HG02870 (cell line): ENCODE measurements at regions not wholly inside any gene's neighbourhood (a gene's known extent, or its start where the extent isn't known, plus 50 kb on each side); places are given as distances from the start of the nearest gene placed in this dataset.
"Not testable (repeated sequence)": the region's sequence is repeated elsewhere in the genome, so short reads cannot be mapped to it uniquely, and the experiment has no call there.

ENCODE experiments used
- ATAC-seq: cut with Tn5 transposase; IDR thresholded peaks from one replicate; pipeline ENCODE4 v1.9.1; 2021; ENCODE audit warnings: mild to moderate bottlenecking, moderate library complexity; ENCODE audit not compliant: unreplicated experiment

DNA sequence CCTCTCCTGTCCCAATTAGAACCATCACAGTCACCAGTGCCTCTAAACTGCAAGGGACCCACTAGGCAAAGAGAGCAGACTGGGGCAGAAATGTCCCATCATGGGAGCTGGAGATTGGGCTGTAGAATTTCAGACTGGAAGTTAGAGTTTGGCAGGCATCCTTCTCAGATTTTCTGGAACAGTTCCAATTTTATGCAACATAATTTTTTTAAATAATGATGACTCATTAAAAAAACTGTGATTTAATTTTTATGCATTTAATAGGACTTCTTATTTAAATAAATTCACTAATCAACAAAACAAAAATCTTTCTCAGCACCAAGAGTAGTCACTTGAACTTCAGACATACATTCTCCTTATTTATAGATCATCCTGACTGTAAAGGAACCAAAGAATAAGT, 84.6 kb upstream of the SLC7A14 start:
- no peak for ATAC-seq

DNA sequence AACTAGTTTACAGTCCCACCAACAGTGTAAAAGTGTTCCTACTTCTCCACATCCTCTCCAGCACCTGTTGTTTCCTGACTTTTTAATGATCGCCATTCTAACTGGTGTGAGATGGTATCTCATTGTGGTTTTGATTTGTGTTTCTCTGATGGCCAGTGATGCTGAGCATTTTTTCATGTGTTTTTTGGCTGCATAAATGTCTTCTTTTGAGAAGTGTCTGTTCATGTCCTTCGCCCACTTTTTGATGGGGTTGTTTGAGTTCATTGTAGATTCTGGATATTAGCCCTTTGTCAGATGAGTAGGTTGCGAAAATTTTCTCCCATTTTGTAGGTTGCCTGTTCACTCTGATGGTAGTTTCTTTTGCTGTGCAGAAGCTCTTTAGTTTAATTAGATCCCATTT, 77.1 kb upstream of the SLC7A14 start:
- ATAC-seq: not testable (repeated sequence)

DNA sequence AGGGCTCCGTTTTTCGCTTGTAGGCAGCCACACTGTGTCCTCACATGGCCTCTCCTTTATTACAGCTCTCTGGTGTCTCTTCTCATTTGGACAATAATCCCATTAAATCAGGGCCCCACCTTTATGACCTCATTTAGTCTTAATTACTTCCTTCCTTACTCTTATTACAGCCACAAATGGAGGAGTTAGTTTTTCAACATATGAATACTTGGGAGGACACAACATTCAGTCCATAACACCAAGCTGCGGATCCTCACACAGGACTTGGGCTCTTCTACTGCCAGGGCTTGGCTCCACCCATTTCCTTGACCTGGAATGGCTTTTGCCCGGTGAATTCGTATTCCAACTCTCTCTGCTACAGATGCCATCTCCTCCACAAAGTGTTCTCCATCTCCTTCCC, 74.3 kb upstream of the SLC7A14 start:
- no peak for ATAC-seq

DNA sequence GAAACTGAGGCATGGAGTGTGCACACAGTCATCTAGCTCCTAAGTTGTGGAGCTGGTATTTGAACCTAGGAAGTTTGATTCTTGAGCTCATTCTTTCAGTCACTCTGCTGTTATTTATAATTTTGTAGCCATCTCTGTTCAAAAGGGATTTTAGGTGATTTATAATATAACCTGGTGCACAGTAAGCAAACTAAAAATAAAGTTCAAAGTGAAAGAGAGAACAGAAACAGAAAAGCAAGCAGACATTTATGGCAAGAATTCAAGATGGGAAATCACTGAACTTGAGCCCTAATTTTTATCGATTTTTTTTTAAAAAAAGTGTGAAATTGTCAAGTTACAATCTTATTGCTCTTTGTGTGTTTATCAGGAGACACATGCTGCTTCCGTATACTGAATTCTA, 71.4 kb upstream of the SLC7A14 start:
- ATAC-seq: no peak

DNA sequence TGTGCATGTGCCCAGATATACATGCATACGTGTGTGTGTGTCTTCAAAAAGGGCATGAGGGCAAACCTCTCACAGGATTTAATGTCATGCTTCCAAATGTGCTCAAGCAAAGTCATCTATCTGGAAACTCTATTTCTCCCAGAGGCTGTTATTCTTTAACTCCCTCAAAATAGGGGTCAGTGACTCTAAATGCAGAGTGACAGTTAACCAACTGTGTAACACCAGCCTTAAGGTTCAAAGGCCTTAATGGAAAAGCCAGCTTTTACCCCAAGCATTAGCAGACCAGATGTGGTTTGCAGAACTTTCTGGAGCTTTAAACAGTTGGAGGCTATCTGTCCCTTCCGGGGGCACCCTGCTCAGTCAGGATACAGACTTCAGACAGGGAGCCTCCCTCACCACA, 70.4 kb upstream of the SLC7A14 start:
- ATAC-seq: no peak

DNA sequence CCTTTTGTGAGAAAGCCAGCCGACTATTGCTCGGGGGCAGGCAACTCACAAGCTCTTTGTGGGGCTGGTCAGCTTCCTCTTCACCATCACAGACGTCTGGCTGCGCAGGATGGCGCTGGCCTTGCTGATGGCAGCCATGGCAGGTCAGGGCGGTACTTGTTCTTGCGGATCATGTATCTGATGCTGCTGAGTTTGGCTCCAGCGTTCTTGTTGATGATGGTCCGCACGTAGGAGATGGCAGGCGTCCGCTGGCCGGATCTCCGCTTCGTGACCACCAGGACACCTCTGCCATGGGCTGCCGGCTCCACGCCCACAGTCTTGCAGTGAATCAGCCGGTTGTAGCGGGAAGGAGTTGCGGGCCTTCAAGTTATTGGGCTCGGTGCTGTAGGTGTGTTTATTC, 67.9 kb upstream of the SLC7A14 start:
- ATAC-seq: no peak

DNA sequence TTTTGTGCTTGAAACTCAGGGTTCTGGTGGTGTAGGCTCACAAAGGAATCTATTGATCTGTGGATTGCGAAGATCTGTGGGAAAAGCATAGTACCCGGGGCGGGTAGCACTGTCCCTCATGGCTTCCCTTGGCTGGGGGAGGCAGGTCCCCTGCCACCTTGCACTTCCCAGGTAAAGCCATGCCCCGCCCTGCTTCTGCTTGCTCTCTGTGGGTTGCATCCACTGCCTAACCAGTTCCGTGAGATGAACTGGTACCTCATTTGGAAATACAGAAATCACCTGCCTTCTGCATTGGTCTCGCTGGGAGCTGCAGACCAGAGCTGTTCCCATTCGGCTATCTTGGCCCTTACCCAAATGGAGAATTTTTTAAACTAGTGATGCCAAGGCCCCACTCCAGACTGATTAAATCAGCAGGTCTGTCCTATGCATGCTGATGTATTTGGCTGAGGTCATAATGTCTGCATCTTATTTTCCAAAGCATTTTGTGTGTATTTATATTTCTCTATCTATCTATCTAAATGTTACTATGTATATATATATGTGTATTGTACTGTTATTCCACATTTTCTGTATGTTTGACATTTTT, 65.5 kb upstream of the SLC7A14 start:
- no peak for ATAC-seq

DNA sequence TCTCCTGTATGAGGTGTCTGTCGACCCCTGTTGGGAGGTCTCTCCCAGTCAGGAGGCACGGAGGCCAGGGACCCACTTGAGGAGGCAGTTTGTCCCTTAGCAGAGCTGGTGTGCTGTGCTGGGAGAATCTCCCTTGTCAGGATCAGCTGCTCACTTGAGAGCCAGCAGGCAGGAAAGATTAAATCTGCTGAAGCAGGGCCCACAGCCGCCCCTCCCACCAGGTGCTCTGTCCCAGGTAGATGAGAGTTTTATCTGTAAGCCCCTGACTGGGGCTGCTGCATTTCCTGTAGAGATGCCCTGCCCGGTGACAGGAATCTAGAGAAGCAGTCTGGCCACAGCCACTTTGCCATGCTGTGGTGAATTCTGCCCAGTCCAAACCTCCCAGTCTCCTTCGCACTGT, 64.7 kb upstream of the SLC7A14 start:
- ATAC-seq: not testable (repeated sequence)

DNA sequence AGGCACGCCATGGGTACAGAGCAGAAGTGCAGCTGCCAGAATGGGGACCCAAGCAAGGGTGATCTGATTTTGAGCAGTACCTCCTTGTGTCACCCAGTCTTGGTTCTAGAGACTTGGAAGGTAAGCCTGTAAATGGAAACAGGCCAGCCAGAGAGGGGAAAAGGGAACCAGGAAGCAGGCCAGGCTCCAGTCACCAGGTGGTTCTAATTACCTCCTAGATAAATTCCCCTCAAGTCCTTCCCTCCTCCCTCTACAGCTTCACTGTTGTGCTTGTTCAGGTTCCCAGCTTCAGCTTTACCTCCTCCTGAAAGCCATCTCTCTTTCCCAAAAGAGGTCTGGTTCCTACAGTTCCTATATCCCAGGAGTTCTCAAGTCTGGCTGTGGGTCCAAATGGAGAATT, 58.8 kb upstream of the SLC7A14 start:
- no peak for ATAC-seq

DNA sequence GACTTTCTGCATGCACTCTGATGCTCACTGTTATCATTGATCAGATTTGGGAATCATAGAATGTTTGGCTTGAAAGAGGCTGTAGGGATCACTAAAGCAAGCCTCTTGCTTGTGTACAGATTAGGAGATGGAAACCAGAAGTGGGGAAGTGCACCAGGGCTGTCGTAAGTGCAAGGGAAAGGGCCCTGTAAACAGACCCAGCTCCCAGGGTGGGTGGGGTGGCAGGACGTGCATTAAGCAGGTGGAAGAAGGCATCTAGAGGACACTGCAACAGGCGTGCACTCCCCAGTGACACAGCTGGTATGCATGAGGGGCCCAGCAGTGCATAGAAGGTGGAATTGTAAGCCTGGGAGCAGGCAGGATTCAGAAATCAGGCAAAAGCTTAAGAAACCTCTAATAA, 58.0 kb upstream of the SLC7A14 start:
- ATAC-seq: no peak

DNA sequence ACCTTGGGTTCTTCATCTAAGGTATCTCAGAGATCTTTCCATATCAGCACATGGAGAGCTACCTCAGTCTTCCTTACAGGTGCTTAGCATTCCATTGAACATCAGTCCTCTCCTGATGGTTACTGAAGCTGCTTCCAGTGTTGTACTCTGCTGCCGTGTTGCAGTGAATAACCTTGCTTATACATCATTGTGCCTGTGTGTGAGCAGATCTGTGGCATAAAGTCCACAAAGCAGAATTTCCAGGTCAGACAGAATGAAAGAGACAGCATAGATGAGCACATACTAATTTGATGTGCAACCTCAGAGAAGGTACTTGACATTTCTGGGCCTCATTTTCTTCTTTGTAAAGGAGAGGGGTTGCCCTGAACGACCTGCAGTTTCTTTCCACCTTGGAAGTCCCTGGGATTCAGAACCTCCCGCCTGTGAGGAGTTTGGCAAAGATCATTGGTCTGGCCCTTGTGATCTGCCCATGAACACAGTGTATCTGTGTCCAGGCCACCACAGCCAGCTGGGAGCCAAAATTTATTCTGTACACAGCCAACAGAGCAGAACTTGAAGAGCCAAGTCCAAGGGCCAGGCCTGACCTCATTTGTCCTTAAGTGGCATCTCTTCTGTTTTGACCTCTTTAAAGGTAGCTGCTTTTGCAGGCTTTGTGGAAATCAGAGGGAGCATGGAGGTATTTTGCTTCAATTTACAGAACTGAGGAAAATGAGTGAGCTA, 57.2 kb upstream of the SLC7A14 start:
- ATAC-seq: no peak

DNA sequence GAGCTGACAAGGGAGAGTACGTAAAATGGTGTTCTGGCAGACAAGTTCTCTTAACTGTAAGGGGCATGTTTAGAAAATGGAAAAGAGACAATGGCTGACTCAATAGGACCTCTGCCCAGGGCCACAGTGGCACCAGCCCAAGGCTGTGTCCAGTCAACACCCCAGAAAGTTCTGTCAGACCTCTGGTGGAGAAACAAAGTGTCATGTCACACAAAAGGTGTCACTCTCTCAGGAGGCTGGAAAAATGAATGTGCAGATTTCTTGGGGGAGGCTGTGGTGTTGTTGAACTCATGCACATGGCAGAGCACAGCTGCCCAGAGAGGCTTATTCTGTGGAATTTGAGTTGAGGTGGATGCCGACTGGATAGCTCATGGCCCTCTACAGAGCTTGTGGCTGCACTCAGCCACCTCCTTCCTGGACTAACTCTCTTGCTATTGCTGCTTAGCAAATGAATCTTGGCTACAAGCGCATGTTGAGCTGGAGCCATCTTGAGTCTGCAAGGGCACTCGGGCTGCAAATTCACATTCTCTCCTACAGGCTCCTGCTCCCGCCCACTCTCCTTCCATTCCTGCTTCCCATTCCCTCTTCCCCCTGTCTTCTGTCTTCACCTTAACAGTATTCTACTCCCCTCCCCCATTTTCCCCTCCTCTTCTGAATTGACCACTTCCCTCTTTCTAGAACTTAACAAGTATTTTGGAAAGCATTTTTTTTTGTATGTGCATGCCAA, 55.8 kb upstream of the SLC7A14 start:
- no peak for ATAC-seq

DNA sequence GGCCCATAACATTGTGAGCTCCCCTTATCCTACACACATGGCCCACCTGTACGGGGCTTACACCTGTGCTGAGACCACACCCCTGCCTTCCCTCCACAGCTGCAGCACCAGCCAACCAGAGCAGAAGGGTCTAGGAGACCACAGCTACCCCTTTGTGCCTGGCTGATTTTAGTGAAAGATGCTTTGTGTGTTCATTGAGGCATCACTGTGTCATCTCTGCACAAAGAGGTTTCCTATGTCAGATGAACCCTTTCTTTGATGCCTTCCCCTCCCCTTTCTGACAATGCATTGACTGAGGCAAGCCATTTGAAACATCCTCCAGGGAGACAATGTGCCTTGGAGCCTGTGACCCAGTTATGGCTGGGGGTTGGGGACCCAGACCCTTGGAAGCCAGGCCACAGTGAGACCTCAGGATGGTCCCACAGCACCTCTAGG, 54.9 kb upstream of the SLC7A14 start:
- no peak for ATAC-seq

DNA sequence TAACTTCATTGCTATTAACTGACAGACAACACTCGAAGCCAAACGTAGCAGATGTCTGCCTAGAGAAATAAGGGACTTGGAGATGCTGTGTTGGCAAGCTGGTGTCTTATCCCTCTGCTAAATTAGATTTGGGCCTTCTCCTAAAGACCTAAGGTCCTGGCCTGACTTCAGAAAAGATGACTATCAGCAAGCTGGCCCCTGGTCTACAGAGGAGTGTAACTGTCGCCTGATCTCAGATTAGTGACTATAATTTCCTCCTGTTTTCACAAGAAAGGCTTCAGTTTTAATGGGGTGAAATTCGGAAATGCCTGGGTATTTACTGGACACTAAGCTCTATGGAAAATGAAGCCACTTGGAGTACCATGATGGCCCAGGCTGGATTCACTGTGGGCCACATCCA, 53.1 kb upstream of the SLC7A14 start:
- ATAC-seq: no peak

DNA sequence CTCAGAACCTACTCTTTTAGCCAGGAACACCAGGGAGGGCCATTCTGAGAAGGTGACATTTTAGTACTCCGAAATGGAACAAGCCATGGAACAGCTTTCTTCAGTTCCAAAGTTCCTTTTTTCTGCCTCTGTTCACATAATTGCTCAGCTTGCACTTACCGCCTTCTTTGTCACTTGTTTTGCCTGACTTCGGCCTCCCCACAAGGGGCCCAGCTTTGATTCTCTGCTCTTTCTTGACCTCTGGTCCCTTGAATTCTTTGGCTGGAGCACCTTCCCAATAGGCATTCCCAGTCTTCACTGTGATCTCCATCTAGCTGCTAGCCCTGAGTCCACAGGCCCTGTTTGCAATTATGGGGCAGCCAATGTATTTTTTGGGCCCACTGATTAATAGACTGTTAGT, 51.4 kb upstream of the SLC7A14 start:
- ATAC-seq: no peak

DNA sequence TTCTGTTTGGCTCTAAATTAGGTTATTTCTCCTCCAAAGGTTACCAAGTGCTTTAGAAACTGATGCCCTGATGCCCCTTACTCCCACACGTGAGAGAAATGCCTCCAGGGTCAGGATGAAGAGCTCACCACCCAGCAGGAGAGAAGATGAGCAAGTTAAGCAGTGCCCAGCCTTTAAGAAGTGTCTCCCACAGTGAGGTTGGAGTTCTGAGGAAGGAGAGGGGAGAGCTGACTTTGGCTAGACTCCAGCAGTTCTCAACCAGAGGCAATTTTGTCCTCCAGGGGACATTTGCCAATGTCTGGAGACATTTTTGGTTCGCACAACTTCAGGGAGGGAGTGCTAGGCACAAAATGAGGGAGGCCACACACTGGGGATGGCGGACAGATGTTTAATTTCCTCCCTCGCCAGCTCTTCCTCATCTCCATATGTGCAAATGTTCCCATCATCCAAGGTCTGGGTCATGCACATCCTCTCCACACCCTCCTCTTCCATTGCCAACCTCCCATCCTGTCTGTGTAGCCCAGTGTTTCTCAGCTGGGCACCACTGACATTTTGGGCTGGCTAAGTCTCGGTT, 50.6 kb upstream of the SLC7A14 start:
- ATAC-seq: no peak
